H1 (cell line): ENCODE measurements at regions not wholly inside any gene's neighbourhood (a gene's known extent, or its start where the extent isn't known, plus 50 kb on each side); places are given as distances from the start of the nearest gene placed in this dataset.

ENCODE experiments used
- ASH2L ChIP-seq: fragments of 200-600, 300-600 bp; sonication (generic); IDR thresholded peaks from one replicate; pipeline ENCODE4 v1.7.1; 2017; ENCODE audit warnings: low read length
- BACH1 ChIP-seq: IDR thresholded peaks from 2 replicates; pipeline ENCODE4 v1.6.1; 2012; ENCODE audit warnings: low read length, improper control_type of control experiment
- CBX5 ChIP-seq: fragments of 300-800, 300-1000 bp; sonication (generic); IDR thresholded peaks from 2 replicates; pipeline ENCODE4 v1.7.1; 2016; ENCODE audit warnings: antibody characterized with exemption, low read length, low read depth
- CBX8 ChIP-seq: fragments of 300-800, 300-1000 bp; sonication (generic); IDR thresholded peaks from 2 replicates; pipeline ENCODE4 v1.7.1; 2016; ENCODE audit warnings: low read depth, low read length, borderline replicate concordance
- KDM1A ChIP-seq: fragments of 200-600, 300-600 bp; sonication (generic); IDR thresholded peaks from 2 replicates; pipeline ENCODE4 v1.7.1; 2016; ENCODE audit warnings: mild to moderate bottlenecking, low read length, borderline replicate concordance
- NRF1 ChIP-seq: IDR thresholded peaks from 2 replicates; pipeline ENCODE4 v1.6.1; 2011; ENCODE audit warnings: mild to moderate bottlenecking, low read depth, low read length, improper control_type of control experiment
- SIRT6 ChIP-seq: IDR thresholded peaks from one replicate; pipeline ENCODE4 v1.7.1; 2012; ENCODE audit warnings: low read length, inconsistent platforms
- TF ChIP-seq, protein P1 (sequence below): IDR thresholded peaks from 2 replicates; pipeline ENCODE4 v1.6.1; 2011; ENCODE audit warnings: low read length, improper control_type of control experiment

- TF ChIP-seq ASH2L: no peak
- no peak for TF ChIP-seq CBX8
- TF ChIP-seq BACH1: no peak
- TF ChIP-seq SIRT6: no peak
- TF ChIP-seq NRF1: no peak
- no peak for TF ChIP-seq KDM1A
- TF ChIP-seq, protein P1, sequence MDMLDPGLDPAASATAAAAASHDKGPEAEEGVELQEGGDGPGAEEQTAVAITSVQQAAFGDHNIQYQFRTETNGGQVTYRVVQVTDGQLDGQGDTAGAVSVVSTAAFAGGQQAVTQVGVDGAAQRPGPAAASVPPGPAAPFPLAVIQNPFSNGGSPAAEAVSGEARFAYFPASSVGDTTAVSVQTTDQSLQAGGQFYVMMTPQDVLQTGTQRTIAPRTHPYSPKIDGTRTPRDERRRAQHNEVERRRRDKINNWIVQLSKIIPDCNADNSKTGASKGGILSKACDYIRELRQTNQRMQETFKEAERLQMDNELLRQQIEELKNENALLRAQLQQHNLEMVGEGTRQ: no peak
- TF ChIP-seq CBX5: no peak
Observed at GRCh38 chr5:166677891-166678290, 1613.6 kb upstream of the WWC1 start (continued).
